SK-N-SH (cell line): ENCODE measurements at regions not wholly inside any gene's neighbourhood (a gene's known extent, or its start where the extent isn't known, plus 50 kb on each side); places are given as distances from the start of the nearest gene placed in this dataset.

Experiments
- CTCF ChIA-PET: fragments of 300-600, 350-600 bp; formaldehyde crosslinking; extraction: SDS; loops from one replicate; lab custom pipeline; 2021; lab: Yijun Ruan, JAX
- POLR2A ChIA-PET: fragments of 350-600 bp; sonication (Branson Sonifier 250); formaldehyde crosslinking; extraction: SDS; loops from one replicate; lab custom pipeline; 2020; ENCODE audit warnings: antibody characterized with exemption, inconsistent platforms; lab: Yijun Ruan, JAX
- DNase-seq: peaks from one replicate; pipeline ENCODE4 v3.0.0; 2012
- H2AFZ ChIP-seq: fragments of 200-600 bp; sonication (generic); 2 replicates; pipeline ENCODE4 v1.8.1; 2016; ENCODE audit warnings: antibody characterized with exemption, mild to moderate bottlenecking, low read depth
- H3F3A ChIP-seq: fragments of 200-600 bp; sonication (generic); replicated peaks from 2 replicates; pipeline ENCODE3; 2016; ENCODE audit warnings: antibody characterized with exemption, mild to moderate bottlenecking; ENCODE audit not compliant: insufficient read depth
- H3K27ac ChIP-seq, 2 experiments: fragments of 200-500 bp in 1 of 2; fragments of 200-600 bp in 1 of 2; sonication (Bioruptor generic) in 1 of 2; sonication (generic), shearing (Covaris generic) in 1 of 2; 2 replicates each; pipeline versions ENCODE4 v1.5.1 to v1.6.1; 2014 to 2016; ENCODE audit warnings: low read depth in 2 of 2, inconsistent platforms in 1 of 2, low read length in 1 of 2, mild to moderate bottlenecking in 1 of 2, mixed read lengths in 1 of 2
- H3K27me3 ChIP-seq: fragments of 200-600 bp; sonication (generic), shearing (Covaris generic); 2 replicates; pipeline ENCODE4 v1.6.1; 2016; ENCODE audit warnings: mixed run types; ENCODE audit not compliant: insufficient read depth
- H3K36me3 ChIP-seq, 2 experiments: fragments of 200-500 bp in 1 of 2; fragments of 200-600 bp in 1 of 2; sonication (Bioruptor generic) in 1 of 2; sonication (generic) in 1 of 2; replicated peaks in 1 of 2; 2 replicates each; pipeline versions ENCODE3 to v1.5.1; 2014 to 2016; ENCODE audit warnings: low read length in 1 of 2, mild to moderate bottlenecking in 1 of 2; ENCODE audit not compliant: insufficient read depth in 2 of 2, control insufficient read depth in 1 of 2
- H3K4me1 ChIP-seq, 2 experiments: fragments of 200-500 bp in 1 of 2; fragments of 200-600 bp in 1 of 2; sonication (Bioruptor generic) in 1 of 2; sonication (generic), shearing (Covaris generic) in 1 of 2; 2 replicates each; pipeline versions ENCODE4 v1.5.1 to v1.6.1; 2014 to 2016; ENCODE audit warnings: low read depth in 1 of 2, low read length in 1 of 2, mixed run types in 1 of 2; ENCODE audit not compliant: insufficient read depth in 2 of 2, control insufficient read depth in 1 of 2
- H3K4me2 ChIP-seq: fragments of 200-600 bp; sonication (generic), shearing (Covaris generic); 2 replicates; pipeline ENCODE4 v1.6.1; 2017; ENCODE audit warnings: mixed run types
- H3K4me3 ChIP-seq, 2 experiments: fragments of 200-500 bp in 1 of 2; fragments of 200-600 bp in 1 of 2; sonication (Bioruptor generic) in 1 of 2; sonication (generic), shearing (Covaris generic) in 1 of 2; 2 replicates each; pipeline versions ENCODE4 v1.5.1 to v1.8.1; 2014 to 2016; ENCODE audit warnings: low read depth in 2 of 2, inconsistent platforms in 1 of 2, low read length in 1 of 2, mild to moderate bottlenecking in 1 of 2, mixed read lengths in 1 of 2, moderate library complexity in 1 of 2
- H3K79me2 ChIP-seq: fragments of 200-600 bp; sonication (generic); 2 replicates; pipeline ENCODE4 v1.8.1; 2017; ENCODE audit warnings: mild to moderate bottlenecking; ENCODE audit not compliant: insufficient read depth
- H3K9ac ChIP-seq: fragments of 200-600 bp; sonication (generic); 2 replicates; pipeline ENCODE4 v1.6.1; 2017; ENCODE audit warnings: mixed run types
- H3K9me2 ChIP-seq: fragments of 200-600 bp; sonication (generic); 2 replicates; pipeline ENCODE4 v1.6.1; 2017; ENCODE audit warnings: mixed run types
- H3K9me3 ChIP-seq: fragments of 200-600 bp; sonication (generic); 2 replicates; pipeline ENCODE4 v1.6.1; 2017; ENCODE audit warnings: mixed run types, mild to moderate bottlenecking, moderate library complexity
- H4K20me1 ChIP-seq: fragments of 200-600 bp; sonication (generic); 2 replicates; pipeline ENCODE4 v1.6.1; 2017; ENCODE audit warnings: mild to moderate bottlenecking, mixed run types; ENCODE audit not compliant: insufficient read depth
- FOSL2 ChIP-seq: IDR thresholded peaks from 2 replicates; pipeline ENCODE4 v1.4.0; 2012; ENCODE audit warnings: low read depth, mild to moderate bottlenecking, moderate library complexity, borderline replicate concordance
- FOXJ3 ChIP-seq: sonication (generic); formaldehyde crosslinking; IDR thresholded peaks from 2 replicates; pipeline ENCODE4 v1.5.1; 2020; ENCODE audit warnings: mild to moderate bottlenecking, missing genetic modification reagents
- JUND ChIP-seq: IDR thresholded peaks from 2 replicates; pipeline ENCODE4 v1.4.0; 2012
- MEF2A ChIP-seq: IDR thresholded peaks from 2 replicates; pipeline ENCODE4 v1.4.0; 2012; ENCODE audit warnings: low read depth, borderline replicate concordance
- MXI1 ChIP-seq: IDR thresholded peaks from 2 replicates; pipeline ENCODE4 v1.6.1; 2012; ENCODE audit warnings: mild to moderate bottlenecking, low read depth, low read length, improper control_type of control experiment
- NFIC ChIP-seq: IDR thresholded peaks from 2 replicates; pipeline ENCODE4 v1.4.0; 2012; ENCODE audit warnings: borderline replicate concordance
- RCOR1 ChIP-seq: fragments of 150-350 bp; IDR thresholded peaks from 2 replicates; pipeline ENCODE4 v1.6.1; 2017; ENCODE audit warnings: antibody characterized with exemption, low read length
- RXRA ChIP-seq: IDR thresholded peaks from 2 replicates; pipeline ENCODE4 v1.4.0; 2012; ENCODE audit warnings: low read depth, mild to moderate bottlenecking, borderline replicate concordance
- TEAD4 ChIP-seq: IDR thresholded peaks from 2 replicates; pipeline ENCODE4 v1.4.0; 2012; ENCODE audit warnings: mild to moderate bottlenecking, borderline replicate concordance; ENCODE audit not compliant: insufficient read depth
- YY1 ChIP-seq: IDR thresholded peaks from 2 replicates; pipeline ENCODE4 v1.4.0; 2012; ENCODE audit warnings: low read depth, mild to moderate bottlenecking
- WGBS: methylation state at CpG from one replicate; pipeline ENCODE4 v1.1.6; 2017; ENCODE audit warnings: low lambda C conversion rate; 5-methylcytosine and 5-hydroxymethylcytosine counted together
- TF ChIP-seq, protein P1 (sequence below): fragments of 200-600 bp; sonication (generic); IDR thresholded peaks from 2 replicates; pipeline ENCODE4 v1.6.1; 2017; ENCODE audit warnings: antibody characterized with exemption, mild to moderate bottlenecking, moderate library complexity
- TF ChIP-seq, protein P2 (sequence below): IDR thresholded peaks from 2 replicates; pipeline ENCODE4; 2012
- TF ChIP-seq, protein P3 (sequence below): IDR thresholded peaks from 2 replicates; pipeline ENCODE4 v1.4.0; 2012; ENCODE audit warnings: low read depth, borderline replicate concordance
- TF ChIP-seq, protein P4 (sequence below): IDR thresholded peaks from 2 replicates; pipeline ENCODE4 v1.6.1; 2012; ENCODE audit warnings: mild to moderate bottlenecking, low read depth, low read length, moderate library complexity

DNA sequence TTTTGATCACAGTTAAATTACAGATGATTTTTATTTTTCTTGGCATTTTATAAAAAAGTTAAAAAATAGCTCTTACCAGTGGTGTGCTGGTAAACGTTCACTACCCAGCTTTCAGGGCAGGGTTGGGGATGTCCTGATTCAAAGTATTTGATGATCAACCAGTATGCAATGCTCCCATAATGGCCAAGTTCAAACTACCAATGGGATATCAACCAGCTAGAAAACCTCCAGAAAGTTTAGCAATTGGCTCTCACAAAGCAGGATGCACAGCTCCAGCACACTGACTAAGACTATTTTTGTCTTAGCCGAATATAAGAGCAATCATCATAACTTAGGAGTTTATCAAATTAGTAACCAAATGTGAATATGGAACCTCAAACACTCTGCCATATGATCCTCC lies 108.0 kb upstream of the PDE5A start:
- no peak overlapping the region for H3K4me2 ChIP-seq
- WGBS = 68% methylated on average over 2 of the region's 2 CpGs
- H3K4me1 ChIP-seq = peaks cover 0 to 24% of the 10 kb centered on the region in 2 experiments; a peak in 3 of 4 replicates
- no peak overlapping the region for H3K9ac ChIP-seq
- H2AFZ ChIP-seq = no peak overlapping the region
- H3K79me2 ChIP-seq = no peaks in the 10 kb centered on the region
- ChIA-PET CTCF (no interaction called here), POLR2A (no interaction called here)
- H3K4me3 ChIP-seq = no peak overlapping the region
- DNase-seq = no peak
- no peaks in the 10 kb centered on the region for H4K20me1 ChIP-seq
- no peaks in the 10 kb centered on the region for H3K9me3 ChIP-seq
- TF ChIP-seq RXRA = no peak
- TF ChIP-seq, protein P1, sequence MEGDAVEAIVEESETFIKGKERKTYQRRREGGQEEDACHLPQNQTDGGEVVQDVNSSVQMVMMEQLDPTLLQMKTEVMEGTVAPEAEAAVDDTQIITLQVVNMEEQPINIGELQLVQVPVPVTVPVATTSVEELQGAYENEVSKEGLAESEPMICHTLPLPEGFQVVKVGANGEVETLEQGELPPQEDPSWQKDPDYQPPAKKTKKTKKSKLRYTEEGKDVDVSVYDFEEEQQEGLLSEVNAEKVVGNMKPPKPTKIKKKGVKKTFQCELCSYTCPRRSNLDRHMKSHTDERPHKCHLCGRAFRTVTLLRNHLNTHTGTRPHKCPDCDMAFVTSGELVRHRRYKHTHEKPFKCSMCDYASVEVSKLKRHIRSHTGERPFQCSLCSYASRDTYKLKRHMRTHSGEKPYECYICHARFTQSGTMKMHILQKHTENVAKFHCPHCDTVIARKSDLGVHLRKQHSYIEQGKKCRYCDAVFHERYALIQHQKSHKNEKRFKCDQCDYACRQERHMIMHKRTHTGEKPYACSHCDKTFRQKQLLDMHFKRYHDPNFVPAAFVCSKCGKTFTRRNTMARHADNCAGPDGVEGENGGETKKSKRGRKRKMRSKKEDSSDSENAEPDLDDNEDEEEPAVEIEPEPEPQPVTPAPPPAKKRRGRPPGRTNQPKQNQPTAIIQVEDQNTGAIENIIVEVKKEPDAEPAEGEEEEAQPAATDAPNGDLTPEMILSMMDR = no peak
- TF ChIP-seq, protein P2, sequence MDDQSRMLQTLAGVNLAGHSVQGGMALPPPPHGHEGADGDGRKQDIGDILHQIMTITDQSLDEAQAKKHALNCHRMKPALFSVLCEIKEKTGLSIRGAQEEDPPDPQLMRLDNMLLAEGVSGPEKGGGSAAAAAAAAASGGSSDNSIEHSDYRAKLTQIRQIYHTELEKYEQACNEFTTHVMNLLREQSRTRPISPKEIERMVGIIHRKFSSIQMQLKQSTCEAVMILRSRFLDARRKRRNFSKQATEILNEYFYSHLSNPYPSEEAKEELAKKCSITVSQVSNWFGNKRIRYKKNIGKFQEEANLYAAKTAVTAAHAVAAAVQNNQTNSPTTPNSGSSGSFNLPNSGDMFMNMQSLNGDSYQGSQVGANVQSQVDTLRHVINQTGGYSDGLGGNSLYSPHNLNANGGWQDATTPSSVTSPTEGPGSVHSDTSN = no peak
- TF ChIP-seq TEAD4 = no peak
- no peaks in the 10 kb centered on the region for H3K36me3 ChIP-seq
- no peak overlapping the region for H3K27ac ChIP-seq
- H3K27me3 ChIP-seq = no peaks in the 10 kb centered on the region
- no peaks in the 10 kb centered on the region for H3K9me2 ChIP-seq
- peaks cover 12% of the 10 kb centered on the region for H3F3A ChIP-seq

DNA sequence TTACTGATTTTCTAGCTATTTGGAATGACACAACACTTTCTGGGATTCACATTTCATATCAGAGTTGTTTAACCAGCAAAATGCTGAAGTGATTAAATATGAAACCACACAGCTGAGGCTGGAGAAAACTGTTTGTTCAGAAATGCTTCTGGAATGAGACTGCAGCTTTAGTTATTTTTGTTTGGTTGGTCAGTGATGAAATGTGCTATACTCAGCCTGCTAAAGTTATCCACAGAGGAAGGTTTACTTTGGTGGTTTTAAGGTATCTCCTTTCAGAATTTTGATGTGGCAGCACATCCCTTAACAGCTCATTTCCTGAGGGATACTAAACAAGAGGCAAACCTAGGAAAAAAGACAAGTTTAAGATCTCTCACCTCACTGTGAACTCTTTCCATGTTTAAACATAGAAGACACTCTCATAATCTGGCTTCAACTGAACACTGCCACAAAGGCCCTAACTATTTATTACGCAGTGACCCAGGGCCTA lies 106.6 kb upstream of the PDE5A start:
- no peaks in the 10 kb centered on the region for H4K20me1 ChIP-seq
- H3K9ac ChIP-seq = no peak overlapping the region
- H3F3A ChIP-seq = peaks cover 12% of the 10 kb centered on the region
- H3K4me1 ChIP-seq = peaks cover under 1 to 33% of the 10 kb centered on the region in 2 experiments; a peak in 3 of 4 replicates
- H3K4me2 ChIP-seq = peak overlapping the region; percentile 12; the same call in 1 of the 2 replicates
- peak overlapping the region; percentile 39 to 60; a peak in 3 of 4 replicates for H3K27ac ChIP-seq
- no peaks in the 10 kb centered on the region for H3K36me3 ChIP-seq
- WGBS = 89% methylated on average over 1 of the region's 1 CpG
- H3K27me3 ChIP-seq = no peaks in the 10 kb centered on the region
- no peak for DNase-seq
- H3K9me3 ChIP-seq = no peaks in the 10 kb centered on the region
- H3K4me3 ChIP-seq = no peak overlapping the region
- ChIA-PET POLR2A (no interaction called here), CTCF (no interaction called here)
- H2AFZ ChIP-seq = no peak overlapping the region
- H3K79me2 ChIP-seq = no peaks in the 10 kb centered on the region
- H3K9me2 ChIP-seq = no peaks in the 10 kb centered on the region
- no peak for TF ChIP-seq YY1
- no peak for TF ChIP-seq MXI1
- no peak for TF ChIP-seq NFIC
- 0 out of 2 replicates have a peak, but pooled peaks have one; percentile 19 for TF ChIP-seq MEF2A
- TF ChIP-seq, protein P3, sequence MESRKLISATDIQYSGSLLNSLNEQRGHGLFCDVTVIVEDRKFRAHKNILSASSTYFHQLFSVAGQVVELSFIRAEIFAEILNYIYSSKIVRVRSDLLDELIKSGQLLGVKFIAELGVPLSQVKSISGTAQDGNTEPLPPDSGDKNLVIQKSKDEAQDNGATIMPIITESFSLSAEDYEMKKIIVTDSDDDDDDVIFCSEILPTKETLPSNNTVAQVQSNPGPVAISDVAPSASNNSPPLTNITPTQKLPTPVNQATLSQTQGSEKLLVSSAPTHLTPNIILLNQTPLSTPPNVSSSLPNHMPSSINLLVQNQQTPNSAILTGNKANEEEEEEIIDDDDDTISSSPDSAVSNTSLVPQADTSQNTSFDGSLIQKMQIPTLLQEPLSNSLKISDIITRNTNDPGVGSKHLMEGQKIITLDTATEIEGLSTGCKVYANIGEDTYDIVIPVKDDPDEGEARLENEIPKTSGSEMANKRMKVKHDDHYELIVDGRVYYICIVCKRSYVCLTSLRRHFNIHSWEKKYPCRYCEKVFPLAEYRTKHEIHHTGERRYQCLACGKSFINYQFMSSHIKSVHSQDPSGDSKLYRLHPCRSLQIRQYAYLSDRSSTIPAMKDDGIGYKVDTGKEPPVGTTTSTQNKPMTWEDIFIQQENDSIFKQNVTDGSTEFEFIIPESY = no peak
- TF ChIP-seq, protein P4, sequence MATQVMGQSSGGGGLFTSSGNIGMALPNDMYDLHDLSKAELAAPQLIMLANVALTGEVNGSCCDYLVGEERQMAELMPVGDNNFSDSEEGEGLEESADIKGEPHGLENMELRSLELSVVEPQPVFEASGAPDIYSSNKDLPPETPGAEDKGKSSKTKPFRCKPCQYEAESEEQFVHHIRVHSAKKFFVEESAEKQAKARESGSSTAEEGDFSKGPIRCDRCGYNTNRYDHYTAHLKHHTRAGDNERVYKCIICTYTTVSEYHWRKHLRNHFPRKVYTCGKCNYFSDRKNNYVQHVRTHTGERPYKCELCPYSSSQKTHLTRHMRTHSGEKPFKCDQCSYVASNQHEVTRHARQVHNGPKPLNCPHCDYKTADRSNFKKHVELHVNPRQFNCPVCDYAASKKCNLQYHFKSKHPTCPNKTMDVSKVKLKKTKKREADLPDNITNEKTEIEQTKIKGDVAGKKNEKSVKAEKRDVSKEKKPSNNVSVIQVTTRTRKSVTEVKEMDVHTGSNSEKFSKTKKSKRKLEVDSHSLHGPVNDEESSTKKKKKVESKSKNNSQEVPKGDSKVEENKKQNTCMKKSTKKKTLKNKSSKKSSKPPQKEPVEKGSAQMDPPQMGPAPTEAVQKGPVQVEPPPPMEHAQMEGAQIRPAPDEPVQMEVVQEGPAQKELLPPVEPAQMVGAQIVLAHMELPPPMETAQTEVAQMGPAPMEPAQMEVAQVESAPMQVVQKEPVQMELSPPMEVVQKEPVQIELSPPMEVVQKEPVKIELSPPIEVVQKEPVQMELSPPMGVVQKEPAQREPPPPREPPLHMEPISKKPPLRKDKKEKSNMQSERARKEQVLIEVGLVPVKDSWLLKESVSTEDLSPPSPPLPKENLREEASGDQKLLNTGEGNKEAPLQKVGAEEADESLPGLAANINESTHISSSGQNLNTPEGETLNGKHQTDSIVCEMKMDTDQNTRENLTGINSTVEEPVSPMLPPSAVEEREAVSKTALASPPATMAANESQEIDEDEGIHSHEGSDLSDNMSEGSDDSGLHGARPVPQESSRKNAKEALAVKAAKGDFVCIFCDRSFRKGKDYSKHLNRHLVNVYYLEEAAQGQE = no peak
- TF ChIP-seq, protein P2 = peak; percentile 20; the same call in 1 of the 2 replicates
- TF ChIP-seq FOSL2 = peak; percentile 23; the same call in 1 of the 2 replicates
- TF ChIP-seq FOXJ3 = no peak
- TF ChIP-seq RCOR1 = no peak
- TF ChIP-seq JUND = peak; percentile 8; the same call in 1 of the 2 replicates
- TF ChIP-seq, protein P1 = no peak
